HG03521 (cell line): ENCODE measurements at regions not wholly inside any gene's neighbourhood (a gene's known extent, or its start where the extent isn't known, plus 50 kb on each side); places are given as distances from the start of the nearest gene placed in this dataset.
A peak's percentile ranks its signal among the peaks of the same experiment; 100 is the strongest.
"Not testable (repeated sequence)": the region's sequence is repeated elsewhere in the genome, so short reads cannot be mapped to it uniquely, and the experiment has no call there.

Experiments
- ATAC-seq: cut with Tn5 transposase; IDR thresholded peaks from one replicate; pipeline ENCODE4 v1.9.1; 2021; ENCODE audit warnings: mild to moderate bottlenecking, moderate library complexity; ENCODE audit not compliant: unreplicated experiment

DNA sequence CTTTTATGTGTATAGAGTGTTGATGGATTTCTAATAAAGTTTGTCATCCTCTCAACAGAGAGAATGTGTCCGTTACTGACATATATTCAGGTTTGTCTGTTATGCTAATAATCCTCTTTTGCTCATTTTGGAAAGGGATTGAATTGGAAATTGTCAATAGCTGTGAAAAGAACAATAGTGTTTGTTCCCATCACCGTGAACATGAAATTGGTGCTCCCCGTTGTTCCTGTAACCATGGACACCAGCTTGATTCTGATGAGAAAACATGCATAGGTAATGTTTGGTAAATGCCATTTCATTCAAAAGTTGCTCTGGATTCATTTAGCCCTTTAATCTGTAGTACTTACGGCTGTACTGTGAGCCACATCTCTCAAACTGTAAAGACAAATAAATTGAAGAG, 707.0 kb upstream of the GOLIM4 start:
- no peak for ATAC-seq

- ATAC-seq: no peak
Measured at GRCh38 chr3:168801794-168802193, 706.1 kb upstream of the GOLIM4 start.

- no peak for ATAC-seq
Measured at GRCh38 chr3:168796339-168796738, 700.6 kb upstream of the GOLIM4 start.

DNA sequence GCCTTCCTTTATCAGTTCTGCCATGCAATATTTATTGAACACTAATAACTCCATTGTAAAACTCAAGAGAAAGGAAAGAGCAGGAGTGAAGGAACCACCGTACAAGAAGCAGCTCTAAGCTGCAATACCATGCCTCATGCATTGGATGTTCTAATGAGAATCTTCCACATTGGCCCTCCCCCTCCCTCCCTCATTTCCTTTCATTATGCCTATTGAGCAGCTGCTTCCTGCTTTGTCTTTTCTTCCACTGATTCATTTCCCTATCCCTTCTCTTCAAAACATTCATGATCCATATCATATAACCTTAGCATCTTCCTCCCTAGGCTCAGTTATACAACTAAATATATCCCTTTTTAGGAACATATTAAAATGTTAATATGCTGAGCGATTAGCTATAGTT, 698.7 kb upstream of the GOLIM4 start:
- ATAC-seq: no peak

DNA sequence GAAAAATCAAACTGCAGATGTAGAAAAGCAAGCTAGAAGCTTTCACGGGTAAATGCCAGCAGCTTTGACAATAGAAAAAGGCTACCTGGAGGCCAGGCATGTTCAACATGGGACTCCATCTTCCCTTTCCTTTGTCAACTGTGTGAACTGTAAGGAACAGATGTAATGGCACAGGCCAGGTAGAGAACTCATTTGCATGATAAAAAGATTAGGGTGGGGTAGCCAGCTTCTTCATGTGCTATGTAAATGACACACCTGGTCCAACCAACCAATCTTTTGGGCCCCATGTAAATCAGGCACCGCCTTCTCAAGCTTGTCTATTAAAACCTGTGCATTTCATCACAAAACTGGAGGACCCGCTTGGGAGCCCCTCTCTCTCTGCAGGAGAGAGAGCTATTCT, 686.5 kb upstream of the GOLIM4 start:
- no peak for ATAC-seq

DNA sequence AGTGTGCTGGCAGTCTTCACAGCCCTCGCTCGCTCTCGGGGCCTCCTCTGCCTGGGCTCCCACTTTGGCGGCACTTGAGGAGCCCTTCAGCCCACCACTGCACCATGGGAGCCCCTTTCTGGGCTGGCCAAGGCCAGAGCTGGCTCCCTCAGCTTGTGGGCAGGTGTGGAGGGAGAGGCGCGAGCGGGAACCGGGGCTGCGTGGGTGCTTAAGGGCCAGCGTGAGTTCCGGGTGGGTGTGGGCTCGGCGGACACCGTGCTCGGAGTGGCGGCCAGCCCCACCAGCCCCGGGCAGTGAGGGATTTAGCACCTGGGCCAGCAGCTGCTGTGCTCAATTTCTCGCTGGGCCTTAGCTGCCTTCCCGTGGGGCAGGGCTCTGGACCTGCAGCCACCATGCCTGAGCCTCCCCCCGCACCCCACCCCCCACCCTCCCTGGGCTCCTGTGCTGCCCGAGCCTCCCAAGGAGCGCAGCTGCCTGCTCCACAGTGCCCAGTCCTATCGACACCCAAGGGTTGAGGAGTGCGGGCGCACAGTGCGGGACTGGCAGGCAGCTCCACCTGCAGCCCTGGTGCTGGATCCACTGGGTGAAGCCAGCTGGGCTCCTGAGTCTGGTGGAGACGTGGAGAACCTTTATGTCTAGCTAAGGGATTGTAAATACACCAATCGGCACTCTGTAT, 684.4 kb upstream of the GOLIM4 start:
- not testable (repeated sequence) for ATAC-seq

DNA sequence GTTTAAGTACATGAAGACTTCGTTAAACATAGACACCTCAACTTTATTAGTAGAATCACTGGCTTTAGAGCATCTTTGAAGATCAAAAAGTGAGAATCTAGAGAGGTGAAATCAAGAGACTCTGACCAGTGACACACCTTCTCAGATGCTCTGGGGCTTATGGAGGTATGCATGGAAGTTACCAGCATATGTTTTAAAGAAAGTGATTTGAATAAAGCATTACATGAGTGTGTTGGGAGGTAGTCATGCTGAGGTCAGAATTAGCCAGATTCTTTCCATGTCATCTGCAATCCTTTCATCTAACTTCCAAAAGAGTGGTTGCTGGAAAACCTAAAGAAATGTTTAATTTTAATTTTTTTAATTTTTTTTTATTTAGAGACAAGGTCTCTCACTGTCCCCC, 658.0 kb upstream of the GOLIM4 start:
- ATAC-seq: no peak

DNA sequence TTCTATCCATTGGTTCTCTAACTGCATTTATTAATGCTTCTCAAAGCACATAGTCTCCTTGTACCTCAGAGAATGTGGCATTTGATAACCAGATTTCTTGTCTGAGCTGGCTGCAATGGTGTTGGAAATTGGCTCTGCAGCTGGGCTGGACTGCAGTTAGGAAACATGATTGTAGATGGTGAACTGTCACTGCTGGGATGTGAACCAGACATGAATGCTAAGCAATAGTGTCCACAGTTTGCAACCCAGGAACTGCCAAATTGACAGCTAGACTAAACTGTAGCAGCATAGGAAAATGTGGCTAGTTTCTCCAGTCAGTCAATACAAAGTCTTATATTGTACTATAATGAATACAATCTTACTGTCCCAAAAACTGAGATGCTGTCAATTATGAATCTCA, 656.6 kb upstream of the GOLIM4 start:
- ATAC-seq: no peak

GRCh38 chr3:168747697-168748096, 652.0 kb upstream of the GOLIM4 start:
- ATAC-seq: no peak

DNA sequence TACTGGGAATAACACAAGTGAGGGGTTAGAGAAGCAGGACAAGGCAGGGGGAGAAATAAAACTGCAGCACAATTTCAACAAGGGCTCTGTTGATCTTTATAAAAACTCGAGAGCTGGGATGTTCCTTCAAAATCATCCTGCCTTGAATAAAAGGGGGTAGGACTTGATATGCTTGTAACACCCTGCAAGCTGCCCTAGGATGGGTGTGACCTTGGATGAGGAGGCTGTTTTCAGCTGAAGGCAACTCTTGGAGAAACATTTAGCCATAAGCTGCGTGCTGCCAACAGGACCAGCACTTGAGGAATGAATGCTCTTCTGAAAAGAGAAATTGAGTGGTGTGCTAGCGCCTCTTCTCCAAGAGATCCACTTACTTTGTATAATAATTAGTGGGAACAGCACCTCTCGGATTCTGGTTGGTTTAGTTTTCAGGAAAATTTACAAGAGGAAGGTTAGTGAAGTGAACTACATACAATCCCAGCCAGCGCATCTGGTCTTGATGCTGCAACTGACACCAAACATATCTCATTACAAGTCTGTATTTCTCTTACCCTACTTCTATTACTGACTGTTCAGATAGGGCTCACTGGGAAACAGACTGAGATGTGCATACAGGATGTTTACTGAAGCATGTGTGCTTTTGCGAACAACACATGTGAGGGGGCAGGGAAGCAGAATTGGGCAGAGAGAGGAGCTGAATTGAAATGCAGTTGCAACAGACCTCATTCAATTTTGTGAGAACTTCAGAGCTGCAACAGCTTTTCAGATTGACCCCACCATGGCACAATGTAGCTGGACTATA, 643.0 kb upstream of the GOLIM4 start:
- no peak for ATAC-seq

DNA sequence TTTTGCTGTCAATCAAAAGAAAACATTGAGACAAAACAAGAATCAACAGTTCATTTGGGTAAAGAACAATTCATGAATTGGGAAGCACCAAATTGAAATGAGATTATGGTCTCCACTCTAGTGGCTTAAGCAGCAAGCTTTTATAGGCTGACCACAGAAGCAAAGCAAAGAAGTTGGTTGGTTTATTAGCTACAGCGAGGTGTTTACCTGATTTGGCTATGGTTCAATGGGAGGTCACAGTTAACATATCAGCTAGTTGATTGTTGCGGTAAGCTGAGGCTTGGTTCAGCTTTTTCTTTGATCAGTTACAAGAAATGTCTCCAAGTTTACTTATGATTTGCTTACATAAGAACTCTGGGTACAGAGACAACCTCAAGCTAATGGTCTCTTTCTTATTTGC, 640.5 kb upstream of the GOLIM4 start:
- ATAC-seq: no peak

- no peak for ATAC-seq
Measured at GRCh38 chr3:168730073-168730472, 634.3 kb upstream of the GOLIM4 start.

- no peak for ATAC-seq
Measured at GRCh38 chr3:168722091-168722490, 626.4 kb upstream of the GOLIM4 start.

GRCh38 chr3:168714609-168715240, 619.0 kb upstream of the GOLIM4 start:
- peak; percentile 91 for ATAC-seq

DNA sequence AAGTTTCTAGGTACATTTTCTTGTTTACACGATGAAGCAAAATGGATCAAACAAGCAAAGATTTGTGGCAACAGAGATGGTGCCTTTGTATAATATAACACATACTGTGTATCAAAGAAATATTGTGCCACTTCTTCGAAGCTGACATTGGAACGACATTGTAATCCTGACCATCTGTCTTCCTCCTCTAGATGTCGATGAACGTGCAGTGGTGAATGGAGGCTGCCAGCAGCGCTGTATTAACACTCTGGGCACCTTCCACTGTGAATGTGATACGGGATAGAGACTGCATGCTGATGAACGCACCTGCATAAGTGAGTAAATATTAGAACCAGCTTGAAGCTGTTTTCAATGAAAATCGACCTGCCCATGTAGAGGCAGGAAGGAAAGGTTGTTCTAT, 613.3 kb upstream of the GOLIM4 start:
- ATAC-seq: no peak

DNA sequence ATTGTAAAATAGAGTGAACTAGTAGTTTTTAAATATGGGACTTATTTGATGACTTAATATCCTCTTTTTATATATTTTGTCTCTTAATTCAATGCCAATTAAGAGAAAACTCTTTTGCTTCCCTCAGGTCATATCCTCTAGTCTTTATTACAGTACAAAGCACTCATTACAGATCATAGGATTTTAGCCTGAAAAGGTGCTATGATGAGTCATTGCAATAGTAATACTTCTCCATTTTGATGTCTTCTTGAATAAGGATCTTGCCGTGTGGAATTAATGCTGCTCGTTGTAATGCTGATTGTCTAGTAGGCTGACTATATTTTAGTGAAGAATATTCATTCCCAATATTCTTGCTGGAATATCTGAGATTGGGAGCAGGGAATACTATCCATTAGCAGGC, 612.2 kb upstream of the GOLIM4 start:
- no peak for ATAC-seq

DNA sequence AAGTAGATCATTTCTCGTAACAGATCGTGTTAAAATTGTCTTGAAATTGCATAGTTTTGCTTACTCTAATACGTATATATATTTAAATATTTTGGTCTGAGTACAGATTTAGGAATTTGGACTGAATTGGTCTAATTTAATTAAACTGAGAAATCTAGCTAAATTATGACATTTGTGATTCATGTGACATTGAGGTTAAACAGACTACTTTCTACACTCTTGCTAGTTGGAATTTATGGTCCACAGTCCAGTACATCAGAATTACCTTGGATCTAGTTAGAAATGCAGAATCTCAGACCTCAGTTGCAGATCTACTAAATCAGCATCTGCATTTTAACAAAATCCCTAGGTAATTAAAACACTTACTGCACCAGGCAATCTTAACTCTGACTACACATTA, 609.7 kb upstream of the GOLIM4 start:
- no peak for ATAC-seq

GRCh38 chr3:168696051-168696450, 600.3 kb upstream of the GOLIM4 start:
- ATAC-seq: no peak

DNA sequence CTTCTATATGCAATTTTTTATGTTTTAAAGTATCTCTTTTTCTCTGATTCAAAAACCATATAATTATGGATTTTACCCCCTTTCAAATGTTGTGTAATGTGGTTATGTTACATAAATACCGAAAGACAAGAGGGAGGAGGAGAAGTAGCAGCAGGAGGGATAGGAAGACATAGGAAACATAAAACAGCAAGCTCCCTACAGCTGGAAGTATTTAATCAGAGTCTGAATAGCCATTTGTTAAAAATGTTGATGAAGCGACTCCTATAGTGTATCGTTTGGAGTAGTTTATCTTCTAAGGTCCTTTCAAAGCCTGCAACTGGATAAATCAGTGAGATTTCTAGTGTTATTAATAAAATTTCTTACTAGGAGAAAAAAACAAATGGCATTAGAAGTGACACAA, 598.1 kb upstream of the GOLIM4 start:
- no peak for ATAC-seq

GRCh38 chr3:168688267-168688666, 592.5 kb upstream of the GOLIM4 start:
- no peak for ATAC-seq

DNA sequence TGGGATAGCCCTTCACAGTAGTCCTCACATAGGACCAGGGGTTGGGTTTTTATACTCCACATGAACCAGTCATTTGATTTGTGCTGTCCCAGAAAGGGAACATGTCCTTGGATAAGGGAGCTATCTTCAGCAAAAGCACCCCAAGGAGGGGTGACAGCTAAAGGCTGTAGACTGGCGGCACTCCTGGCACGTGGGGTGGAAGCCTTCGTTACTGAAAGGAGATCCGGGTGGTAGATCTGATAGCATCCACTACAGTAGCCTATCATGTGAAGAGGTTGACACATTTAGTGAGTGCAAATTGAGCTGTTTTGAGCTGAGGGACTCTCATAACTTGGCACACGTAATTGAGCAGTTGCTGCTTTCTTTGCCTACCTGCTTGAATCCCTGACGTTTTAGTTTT, 588.8 kb upstream of the GOLIM4 start:
- no peak for ATAC-seq

- ATAC-seq: no peak
Measured at GRCh38 chr3:168678730-168679129, 583.0 kb upstream of the GOLIM4 start.
